ENCODE measurements at regions not wholly inside any gene's neighbourhood (a gene's known extent, or its start where the extent isn't known, plus 50 kb on each side); places are given as distances from the start of the nearest gene placed in this dataset.
A peak's percentile ranks its signal among the peaks of the same experiment; 100 is the strongest.

GRCh38 chr1:104868794-104869193, 1119.1 kb downstream of the AMY1C start:
- H4K20me1 ChIP-seq, result no peaks in the 10 kb centered on the region
- peak overlapping the region in 5 of 11 experiments; percentile 8 to 43 (median 20); a peak in 7 of 22 replicates for H3K27ac ChIP-seq
- no peaks in the 10 kb centered on the region for H3K27me3 ChIP-seq
- peak overlapping the region in 7 of 11 experiments; percentile 21 to 62 (median 40); a peak in 13 of 22 replicates for H3K4me2 ChIP-seq
- peak overlapping the region in 1 of 11 experiments; percentile 1; a peak in 3 of 22 replicates for H3K9ac ChIP-seq
- H3K9me3 ChIP-seq (replicated peaks in 1 of 11), result peaks cover 0 to 44% (median 34%) of the 10 kb centered on the region in 11 experiments; a peak in 17 of 22 replicates
- TF ChIP-seq Cebpa-rat (IDR thresholded peaks at IDR 0.05), result no peak
- H3K4me1 ChIP-seq, result peaks cover 0 to 43% (median 16%) of the 10 kb centered on the region in 10 experiments; a peak in 14 of 20 replicates
- peaks cover 0 to 12% (median 0%) of the 10 kb centered on the region in 11 experiments; a peak in 4 of 22 replicates for H3K36me3 ChIP-seq
- peak overlapping the region in 1 of 10 experiments; percentile 22; a peak in 1 of 20 replicates for H3K4me3 ChIP-seq

DNA sequence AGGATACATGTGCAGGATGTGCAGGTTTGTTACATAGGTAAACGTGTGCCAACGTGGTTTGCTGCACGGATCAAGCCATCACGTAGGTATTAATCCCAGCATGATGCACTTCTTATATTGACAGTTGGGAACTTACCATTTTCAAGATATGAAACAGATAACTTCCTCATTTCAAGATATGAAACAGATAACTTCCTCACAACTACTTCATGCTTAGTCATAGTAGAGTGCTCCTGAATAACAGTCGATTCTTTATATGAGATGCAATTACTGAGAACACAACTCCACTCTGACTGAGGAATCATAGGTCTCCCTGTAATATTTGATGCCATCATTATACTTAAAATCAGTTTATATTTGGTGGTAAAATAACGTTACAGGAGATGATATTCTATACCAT, 1124.3 kb downstream of the AMY1C start:
- peaks cover 4 to 51% (median 37%) of the 10 kb centered on the region in 11 experiments; a peak in 16 of 22 replicates for H3K9me3 ChIP-seq (replicated peaks in 1 of 11)

GRCh38 chr1:104878203-104878909, 1128.7 kb downstream of the AMY1C start:
- Histone ChIP-seq H3K4me3 (no peak overlapping the region), H4K20me1 (no peaks in the 10 kb centered on the region), H3K27ac (no peak overlapping the region), H3K27me3 (no peaks in the 10 kb centered on the region), H3K4me1 (no peaks in the 10 kb centered on the region), H3K9me3 (replicated peaks in 1 of 11) (peaks cover 3 to 38% (median 25%) of the 10 kb centered on the region in 11 experiments; a peak in 15 of 22 replicates), H3K9ac (no peak overlapping the region), H3K4me2 (no peak overlapping the region), H3K36me3 (no peaks in the 10 kb centered on the region)
- TF ChIP-seq Cebpa-rat (IDR thresholded peaks at IDR 0.05), result no peak

More for the DNA sequence above, 1124.3 kb downstream of the AMY1C start:
- Histone ChIP-seq H3K9ac (no peak overlapping the region), H3K4me3 (no peak overlapping the region), H3K36me3 (peaks cover 0 to 12% (median 0%) of the 10 kb centered on the region in 11 experiments; a peak in 2 of 22 replicates), H3K27me3 (no peaks in the 10 kb centered on the region), H3K4me1 (peaks cover 0 to 4% (median 0%) of the 10 kb centered on the region in 10 experiments; a peak in 7 of 20 replicates), H3K4me2 (no peak overlapping the region), H3K27ac (no peak overlapping the region), H4K20me1 (no peaks in the 10 kb centered on the region)
- TF ChIP-seq Cebpa-rat (IDR thresholded peaks at IDR 0.05), result no peak

DNA sequence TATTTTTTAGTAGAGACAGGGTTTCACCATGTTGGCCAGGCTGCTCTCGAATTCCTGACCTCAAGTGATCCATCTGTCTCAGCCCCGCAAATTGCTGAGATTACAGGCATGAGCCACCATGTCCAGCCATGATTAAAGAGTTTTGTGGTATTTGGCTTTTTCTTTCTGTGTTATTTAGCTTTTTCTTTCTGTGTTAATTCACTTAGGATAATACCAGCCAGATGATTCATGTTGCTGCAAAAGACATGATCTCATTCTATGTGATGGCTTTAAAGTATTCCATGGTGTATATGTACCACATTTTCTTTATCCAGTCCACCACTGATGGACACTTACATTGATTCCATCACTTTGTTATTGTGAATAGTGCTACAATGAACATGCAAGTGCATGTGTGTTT, 1135.2 kb downstream of the AMY1C start:
- H3K9ac ChIP-seq, result no peak overlapping the region

GRCh38 chr1:104905322-104905721, 1155.6 kb downstream of the AMY1C start:
- H3K4me2 ChIP-seq, result no peak overlapping the region
- H3K27me3 ChIP-seq, result no peaks in the 10 kb centered on the region
- H4K20me1 ChIP-seq, result no peaks in the 10 kb centered on the region
- H3K9ac ChIP-seq, result no peak overlapping the region
- peaks cover 0 to 17% (median 0%) of the 10 kb centered on the region in 11 experiments; a peak in 6 of 22 replicates for H3K36me3 ChIP-seq
- H3K4me1 ChIP-seq, result peaks cover 0 to 11% (median 0%) of the 10 kb centered on the region in 10 experiments; a peak in 4 of 20 replicates
- H3K4me3 ChIP-seq, result no peak overlapping the region
- no peak for TF ChIP-seq Cebpa-rat (IDR thresholded peaks at IDR 0.05)
- H3K27ac ChIP-seq, result no peak overlapping the region
- H3K9me3 ChIP-seq (replicated peaks in 1 of 11), result peaks cover 27 to 62% (median 43%) of the 10 kb centered on the region in 11 experiments

More for the DNA sequence above, 1135.2 kb downstream of the AMY1C start:
- Histone ChIP-seq H3K4me1 (no peaks in the 10 kb centered on the region), H3K27ac (no peak overlapping the region), H3K4me3 (no peak overlapping the region), H3K36me3 (no peaks in the 10 kb centered on the region), H3K27me3 (no peaks in the 10 kb centered on the region), H3K9me3 (replicated peaks in 1 of 11) (peaks cover 0 to 34% (median 6%) of the 10 kb centered on the region in 11 experiments; a peak in 7 of 22 replicates), H3K4me2 (no peak overlapping the region), H4K20me1 (no peaks in the 10 kb centered on the region)
- no peak for TF ChIP-seq Cebpa-rat (IDR thresholded peaks at IDR 0.05)

DNA sequence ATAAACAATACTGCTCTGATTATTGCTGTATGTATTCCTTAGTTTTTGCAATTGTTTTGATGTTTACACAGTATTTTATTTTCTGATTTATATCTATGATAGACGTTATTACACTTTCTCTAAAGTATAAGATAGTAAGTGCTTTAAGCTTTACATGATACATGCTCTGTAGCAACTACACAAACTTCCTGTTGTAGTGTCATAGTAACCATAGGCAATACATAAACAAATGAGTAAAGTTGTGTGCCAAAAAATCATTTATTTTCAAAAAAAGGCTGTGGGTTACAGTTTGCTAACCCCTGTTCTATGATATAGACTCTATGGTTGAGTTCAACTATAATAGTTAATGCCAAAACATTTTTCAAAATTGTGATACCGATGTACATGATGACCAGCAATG, 1156.4 kb downstream of the AMY1C start:
- H3K9ac ChIP-seq, result no peak overlapping the region
- no peaks in the 10 kb centered on the region for H3K27me3 ChIP-seq
- no peak overlapping the region for H3K27ac ChIP-seq
- no peak for TF ChIP-seq Cebpa-rat (IDR thresholded peaks at IDR 0.05)
- H3K4me2 ChIP-seq, result no peak overlapping the region
- peaks cover 29 to 65% (median 47%) of the 10 kb centered on the region in 11 experiments for H3K9me3 ChIP-seq (replicated peaks in 1 of 11)
- peaks cover 0 to 17% (median 0%) of the 10 kb centered on the region in 11 experiments; a peak in 6 of 22 replicates for H3K36me3 ChIP-seq
- H3K4me3 ChIP-seq, result no peak overlapping the region
- peaks cover 0 to 3% (median 0%) of the 10 kb centered on the region in 10 experiments; a peak in 4 of 20 replicates for H3K4me1 ChIP-seq
- no peaks in the 10 kb centered on the region for H4K20me1 ChIP-seq

DNA sequence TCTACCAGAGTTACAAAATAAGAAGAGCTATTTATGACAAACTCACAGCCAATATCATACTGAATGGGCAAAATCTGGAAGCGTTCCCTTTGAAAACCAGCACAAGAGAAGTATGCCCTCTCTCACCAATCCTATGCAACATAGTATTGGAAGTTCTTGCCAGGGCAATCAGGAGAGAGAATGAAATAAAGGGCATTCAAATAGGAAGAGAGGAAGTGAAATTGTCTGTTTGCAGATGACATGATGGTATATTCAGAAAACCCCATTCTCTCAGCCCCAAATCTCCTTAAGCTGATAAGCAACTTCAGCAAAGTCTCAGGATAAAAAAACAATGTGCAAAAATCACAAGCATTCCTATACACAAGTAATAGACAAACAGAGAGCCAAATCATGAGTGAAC, 1169.5 kb downstream of the AMY1C start:
- no peak overlapping the region for H3K27ac ChIP-seq
- no peak overlapping the region for H3K4me2 ChIP-seq
- H3K4me3 ChIP-seq, result no peak overlapping the region
- no peak for TF ChIP-seq Cebpa-rat (IDR thresholded peaks at IDR 0.05)
- no peaks in the 10 kb centered on the region for H4K20me1 ChIP-seq
- H3K27me3 ChIP-seq, result no peaks in the 10 kb centered on the region
- no peak overlapping the region for H3K9ac ChIP-seq
- peaks cover 0 to 41% (median 17%) of the 10 kb centered on the region in 11 experiments; a peak in 13 of 22 replicates for H3K9me3 ChIP-seq (replicated peaks in 1 of 11)
- no peaks in the 10 kb centered on the region for H3K36me3 ChIP-seq
- no peaks in the 10 kb centered on the region; a peak in 1 of 20 replicates for H3K4me1 ChIP-seq

GRCh38 chr1:104921525-104921924, 1171.8 kb downstream of the AMY1C start:
- TF ChIP-seq Cebpa-rat (IDR thresholded peaks at IDR 0.05), result no peak
- no peak overlapping the region for H3K27ac ChIP-seq
- H3K9ac ChIP-seq, result no peak overlapping the region
- no peaks in the 10 kb centered on the region for H4K20me1 ChIP-seq
- H3K4me1 ChIP-seq, result no peaks in the 10 kb centered on the region; a peak in 1 of 20 replicates
- no peaks in the 10 kb centered on the region for H3K36me3 ChIP-seq
- no peak overlapping the region for H3K4me3 ChIP-seq
- H3K4me2 ChIP-seq, result no peak overlapping the region
- no peaks in the 10 kb centered on the region for H3K27me3 ChIP-seq
- H3K9me3 ChIP-seq (replicated peaks in 1 of 11), result peaks cover 0 to 42% (median 15%) of the 10 kb centered on the region in 11 experiments; a peak in 14 of 22 replicates

- H3K9ac ChIP-seq, result no peak overlapping the region
Observed at GRCh38 chr1:104923075-104923474, 1173.4 kb downstream of the AMY1C start.

More at GRCh38 chr1:104923075-104923474, 1173.4 kb downstream of the AMY1C start:
- no peak for TF ChIP-seq Cebpa-rat (IDR thresholded peaks at IDR 0.05)
- Histone ChIP-seq H3K9me3 (replicated peaks in 1 of 11) (peaks cover 0 to 44% (median 16%) of the 10 kb centered on the region in 11 experiments; a peak in 12 of 22 replicates), H3K27me3 (no peaks in the 10 kb centered on the region), H3K27ac (no peak overlapping the region), H4K20me1 (no peaks in the 10 kb centered on the region), H3K4me3 (no peak overlapping the region), H3K4me1 (no peaks in the 10 kb centered on the region; a peak in 1 of 20 replicates), H3K4me2 (no peak overlapping the region), H3K36me3 (no peaks in the 10 kb centered on the region)
